ENCODE measurements at regions not wholly inside any gene's neighbourhood (a gene's known extent, or its start where the extent isn't known, plus 50 kb on each side); places are given as distances from the start of the nearest gene placed in this dataset.

GRCh38 chr14:89032086-89032649, 207.7 kb downstream of the TTC8 start:
- in situ Hi-C loops (cut with HindIII; ENCODE audit: low pct_unique_long_range_greater_than_20kb, low sequenced_read_pairs): no loop called here
- DNase-seq (ENCODE audit: low read depth, low spot score): no peak

GRCh38 chr14:89033756-89034155, 209.3 kb downstream of the TTC8 start:
- DNase-seq (ENCODE audit: low read depth, low spot score): no peak
- in situ Hi-C loops (cut with HindIII; ENCODE audit: low pct_unique_long_range_greater_than_20kb, low sequenced_read_pairs): no loop called here

GRCh38 chr14:89036371-89036770, 211.9 kb downstream of the TTC8 start:
- no peak for DNase-seq (ENCODE audit: low read depth, low spot score)
- in situ Hi-C loops (cut with HindIII; ENCODE audit: low pct_unique_long_range_greater_than_20kb, low sequenced_read_pairs): no loop called here

GRCh38 chr14:89037065-89037464, 212.6 kb downstream of the TTC8 start:
- in situ Hi-C loops (cut with HindIII; ENCODE audit: low pct_unique_long_range_greater_than_20kb, low sequenced_read_pairs): no loop called here
- no peak for DNase-seq (ENCODE audit: low read depth, low spot score)

- in situ Hi-C loops (cut with HindIII; ENCODE audit: low pct_unique_long_range_greater_than_20kb, low sequenced_read_pairs): no loop called here
- no peak for DNase-seq (ENCODE audit: low read depth, low spot score)
These were observed 215.6 kb downstream of the TTC8 start for GRCh38 chr14:89040080-89040459.

- in situ Hi-C loops (cut with HindIII; ENCODE audit: low pct_unique_long_range_greater_than_20kb, low sequenced_read_pairs): no loop called here
These were observed 216.2 kb downstream of the TTC8 start for GRCh38 chr14:89040460-89041256.

GRCh38 chr14:89041257-89041582, 216.8 kb downstream of the TTC8 start:
- in situ Hi-C loops (cut with HindIII; ENCODE audit: low pct_unique_long_range_greater_than_20kb, low sequenced_read_pairs): no loop called here
- no peak for DNase-seq (ENCODE audit: low read depth, low spot score)

More at GRCh38 chr14:89040460-89041256, 216.2 kb downstream of the TTC8 start:
- peak; percentile 70 for DNase-seq (ENCODE audit: low read depth, low spot score)

GRCh38 chr14:89042021-89042420, 217.6 kb downstream of the TTC8 start:
- DNase-seq (ENCODE audit: low read depth, low spot score): no peak
- in situ Hi-C loops (cut with HindIII; ENCODE audit: low pct_unique_long_range_greater_than_20kb, low sequenced_read_pairs): no loop called here

- in situ Hi-C loops (cut with HindIII; ENCODE audit: low pct_unique_long_range_greater_than_20kb, low sequenced_read_pairs): no loop called here
- no peak for DNase-seq (ENCODE audit: low read depth, low spot score)
These were observed 228.9 kb downstream of the TTC8 start for GRCh38 chr14:89053303-89053702.

GRCh38 chr14:89056394-89056793, 231.9 kb downstream of the TTC8 start:
- in situ Hi-C loops (cut with HindIII; ENCODE audit: low pct_unique_long_range_greater_than_20kb, low sequenced_read_pairs): no loop called here
- no peak for DNase-seq (ENCODE audit: low read depth, low spot score)

- DNase-seq (ENCODE audit: low read depth, low spot score): no peak
- in situ Hi-C loops (cut with HindIII; ENCODE audit: low pct_unique_long_range_greater_than_20kb, low sequenced_read_pairs): no loop called here
These were observed 234.2 kb downstream of the TTC8 start for GRCh38 chr14:89058697-89059096.

- no peak for DNase-seq (ENCODE audit: low read depth, low spot score)
- in situ Hi-C loops (cut with HindIII; ENCODE audit: low pct_unique_long_range_greater_than_20kb, low sequenced_read_pairs): no loop called here
These were observed 235.7 kb downstream of the TTC8 start for GRCh38 chr14:89060191-89060590.

GRCh38 chr14:89061696-89062095, 237.2 kb downstream of the TTC8 start:
- in situ Hi-C loops (cut with HindIII; ENCODE audit: low pct_unique_long_range_greater_than_20kb, low sequenced_read_pairs): no loop called here
- DNase-seq (ENCODE audit: low read depth, low spot score): no peak

GRCh38 chr14:89065879-89066278, 241.4 kb downstream of the TTC8 start:
- no peak for DNase-seq (ENCODE audit: low read depth, low spot score)
- in situ Hi-C loops (cut with HindIII; ENCODE audit: low pct_unique_long_range_greater_than_20kb, low sequenced_read_pairs): no loop called here

GRCh38 chr14:89067293-89067972, 243.0 kb downstream of the TTC8 start:
- no peak for DNase-seq (ENCODE audit: low read depth, low spot score)
- in situ Hi-C loops (cut with HindIII; ENCODE audit: low pct_unique_long_range_greater_than_20kb, low sequenced_read_pairs): no loop called here

- in situ Hi-C loops (cut with HindIII; ENCODE audit: low pct_unique_long_range_greater_than_20kb, low sequenced_read_pairs): no loop called here
- DNase-seq (ENCODE audit: low read depth, low spot score): no peak
These were observed 253.8 kb downstream of the TTC8 start for GRCh38 chr14:89078021-89078795.

- DNase-seq (ENCODE audit: low read depth, low spot score): no peak
- in situ Hi-C loops (cut with HindIII; ENCODE audit: low pct_unique_long_range_greater_than_20kb, low sequenced_read_pairs): no loop called here
These were observed 260.8 kb downstream of the TTC8 start for GRCh38 chr14:89085231-89085731.

GRCh38 chr14:89085737-89086382, 261.4 kb downstream of the TTC8 start:
- in situ Hi-C loops (cut with HindIII; ENCODE audit: low pct_unique_long_range_greater_than_20kb, low sequenced_read_pairs): no loop called here
- no peak for DNase-seq (ENCODE audit: low read depth, low spot score)

Measured in SK-MEL-5 (cell line).